ENCODE measurements at regions not wholly inside any gene's neighbourhood (a gene's known extent, or its start where the extent isn't known, plus 50 kb on each side); places are given as distances from the start of the nearest gene placed in this dataset.
"Not testable (repeated sequence)": the region's sequence is repeated elsewhere in the genome, so short reads cannot be mapped to it uniquely, and the experiment has no call there.

DNA sequence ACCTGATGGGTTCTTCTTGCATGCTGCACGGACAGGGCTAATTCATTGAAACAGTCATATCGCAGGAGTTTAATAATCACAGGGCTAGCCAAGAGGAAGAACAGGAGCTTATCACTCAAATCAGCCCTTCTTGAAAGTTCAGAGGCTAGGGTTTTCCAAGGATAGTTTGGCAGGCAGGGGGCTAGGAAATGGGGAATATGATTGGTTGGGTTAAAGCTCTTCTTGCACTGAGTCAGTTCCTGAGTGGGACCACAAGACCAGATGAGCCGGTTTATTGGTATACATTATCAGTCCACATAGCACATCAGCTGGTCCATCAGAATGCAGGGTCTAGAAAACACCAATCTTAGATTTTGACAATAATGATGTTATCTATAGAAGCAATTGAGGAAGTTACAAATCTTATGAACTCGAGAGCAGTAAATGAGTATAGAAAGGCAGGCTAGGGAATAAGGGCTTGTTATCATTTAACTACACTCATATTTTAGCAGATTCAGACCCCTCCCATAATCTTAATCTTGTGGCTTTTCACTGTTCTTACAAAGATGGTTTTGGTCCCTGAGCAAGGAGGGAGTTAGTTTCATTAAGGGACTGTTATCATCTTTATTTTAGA lies 58.1 kb upstream of the SLC25A36 start:
- no peak for DNase-seq

GRCh38 chr3:140885697-140886096 lies 55.9 kb upstream of the SLC25A36 start:
- not testable (repeated sequence) for DNase-seq

Data from NCI-H2171 (cell line).